ENCODE measurements at regions not wholly inside any gene's neighbourhood (a gene's known extent, or its start where the extent isn't known, plus 50 kb on each side); places are given as distances from the start of the nearest gene placed in this dataset.

- TF ChIP-seq ZC3H10 (CRISPR knock-in tag; IDR thresholded peaks at IDR 0.05) (no peak), ZFP3 (CRISPR knock-in tag; IDR thresholded peaks at IDR 0.05) (no peak), ZNF70 (CRISPR knock-in tag; IDR thresholded peaks at IDR 0.05) (no peak), ZNF8 (CRISPR knock-in tag; IDR thresholded peaks at IDR 0.05) (no peak), SNAI2 (CRISPR knock-in tag; IDR thresholded peaks at IDR 0.05) (no peak), TCF4 (CRISPR knock-in tag; IDR thresholded peaks at IDR 0.05; ENCODE audit: borderline replicate concordance) (no peak), CSRNP3 (CRISPR knock-in tag; IDR thresholded peaks at IDR 0.05) (no peak), OSR1 (CRISPR knock-in tag; IDR thresholded peaks at IDR 0.05) (no peak), BACH2 (CRISPR knock-in tag; IDR thresholded peaks at IDR 0.05; ENCODE audit: borderline replicate concordance) (no peak), CREB5 (CRISPR knock-in tag; IDR thresholded peaks at IDR 0.05; ENCODE audit: low read depth) (no peak), TSHZ2 (CRISPR knock-in tag; IDR thresholded peaks at IDR 0.05) (no peak)
- TF ChIP-seq, protein P1, sequence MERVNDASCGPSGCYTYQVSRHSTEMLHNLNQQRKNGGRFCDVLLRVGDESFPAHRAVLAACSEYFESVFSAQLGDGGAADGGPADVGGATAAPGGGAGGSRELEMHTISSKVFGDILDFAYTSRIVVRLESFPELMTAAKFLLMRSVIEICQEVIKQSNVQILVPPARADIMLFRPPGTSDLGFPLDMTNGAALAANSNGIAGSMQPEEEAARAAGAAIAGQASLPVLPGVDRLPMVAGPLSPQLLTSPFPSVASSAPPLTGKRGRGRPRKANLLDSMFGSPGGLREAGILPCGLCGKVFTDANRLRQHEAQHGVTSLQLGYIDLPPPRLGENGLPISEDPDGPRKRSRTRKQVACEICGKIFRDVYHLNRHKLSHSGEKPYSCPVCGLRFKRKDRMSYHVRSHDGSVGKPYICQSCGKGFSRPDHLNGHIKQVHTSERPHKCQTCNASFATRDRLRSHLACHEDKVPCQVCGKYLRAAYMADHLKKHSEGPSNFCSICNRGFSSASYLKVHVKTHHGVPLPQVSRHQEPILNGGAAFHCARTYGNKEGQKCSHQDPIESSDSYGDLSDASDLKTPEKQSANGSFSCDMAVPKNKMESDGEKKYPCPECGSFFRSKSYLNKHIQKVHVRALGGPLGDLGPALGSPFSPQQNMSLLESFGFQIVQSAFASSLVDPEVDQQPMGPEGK (CRISPR knock-in tag; IDR thresholded peaks at IDR 0.05; ENCODE audit: borderline replicate concordance), result no peak
Measured at GRCh38 chr22:47331750-47332149, 569.3 kb downstream of the TBC1D22A start.

Measured in SK-N-SH treated with all-trans-retinoic acid at 6 μM for 48 hours (cell line).